ENCODE measurements at regions not wholly inside any gene's neighbourhood (a gene's known extent, or its start where the extent isn't known, plus 50 kb on each side); places are given as distances from the start of the nearest gene placed in this dataset.

GRCh38 chr15:93451265-93451664 is 362.3 kb upstream of the RGMA start:
- TF ChIP-seq CTCF (IDR thresholded peaks at IDR 0.05 in 8 of 11, conservative IDR thresholded peaks at IDR 0.05 in 3 of 11) (no peak), POLR2A (IDR thresholded peaks at IDR 0.05) (no peak), POLR2AphosphoS5 (IDR thresholded peaks at IDR 0.05) (no peak)

Measured in spleen (tissue), 7 donors.